GM21737 (cell line): ENCODE measurements at regions not wholly inside any gene's neighbourhood (a gene's known extent, or its start where the extent isn't known, plus 50 kb on each side); places are given as distances from the start of the nearest gene placed in this dataset.

Experiments
- ATAC-seq: cut with Tn5 transposase; IDR thresholded peaks from one replicate; pipeline ENCODE4 v1.9.1; 2021; ENCODE audit warnings: mild to moderate bottlenecking, moderate library complexity; ENCODE audit not compliant: unreplicated experiment

DNA sequence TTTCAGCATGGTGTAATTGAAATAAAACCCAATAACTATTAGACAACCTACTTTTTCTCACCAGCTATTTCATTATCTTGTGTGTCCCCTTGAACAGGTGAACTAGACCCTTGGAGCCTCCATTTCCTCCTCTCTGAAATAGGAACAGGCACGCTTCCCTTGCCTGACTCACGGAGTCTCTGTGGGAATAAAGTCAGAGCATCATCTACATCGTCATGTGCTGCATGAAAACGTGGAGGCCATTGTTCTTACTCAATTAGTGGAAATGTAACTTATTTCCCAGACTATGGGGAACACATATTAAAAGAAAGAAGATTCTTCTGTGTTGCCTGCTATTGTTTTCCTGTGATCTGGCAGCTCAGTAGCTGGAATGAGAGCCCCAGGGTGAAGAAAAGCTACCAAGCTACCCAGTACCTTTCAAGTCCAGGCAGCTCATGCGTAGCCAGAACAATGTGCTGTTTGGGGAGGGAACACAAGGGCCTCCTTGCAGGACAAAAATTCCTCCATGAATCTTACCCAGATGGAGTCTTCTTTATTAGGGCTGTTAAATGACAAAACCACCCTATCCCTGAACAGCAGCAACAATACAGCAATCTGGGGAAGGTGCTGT, 59.8 kb downstream of the SOX11 start:
- ATAC-seq = no peak

DNA sequence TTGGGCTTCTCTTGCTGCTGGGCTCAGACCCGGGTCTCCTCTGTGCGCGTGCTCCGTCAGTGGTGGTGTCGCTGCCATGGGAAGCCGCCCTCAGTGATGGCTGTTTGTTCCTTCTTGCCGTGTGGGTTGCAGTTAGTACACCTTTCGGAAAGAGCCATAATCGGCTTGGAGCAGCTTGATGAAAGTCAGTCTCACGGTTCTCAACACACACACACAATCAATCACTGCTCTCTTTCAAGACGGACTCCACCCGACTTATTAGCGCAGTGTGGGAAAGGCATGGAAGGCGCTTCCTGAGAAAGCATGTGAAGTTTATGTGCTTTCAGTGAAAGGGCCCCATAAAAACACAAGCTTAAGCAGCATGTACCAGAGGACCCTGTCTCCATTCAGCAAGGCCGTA, 64.1 kb downstream of the SOX11 start:
- ATAC-seq = no peak

DNA sequence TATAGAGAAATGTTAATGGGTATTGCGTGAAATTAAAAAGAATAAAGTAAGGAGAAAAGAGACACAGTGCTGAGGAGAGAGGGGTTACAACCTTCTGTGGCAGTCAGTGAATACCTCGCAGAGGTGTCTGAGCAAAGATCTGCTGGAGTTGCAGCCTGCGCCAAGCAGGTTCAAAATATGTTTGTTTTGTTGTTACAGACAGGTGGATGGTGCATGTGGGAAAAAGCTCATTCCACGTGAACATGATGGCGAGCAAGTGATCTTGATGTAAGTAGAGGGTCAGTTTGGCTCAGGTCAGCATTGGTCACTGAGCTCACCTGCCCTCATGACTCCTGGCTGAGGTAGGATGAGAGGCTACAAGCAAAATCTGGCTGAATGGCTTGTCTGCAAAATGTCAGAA, 66.2 kb downstream of the SOX11 start:
- ATAC-seq = no peak

DNA sequence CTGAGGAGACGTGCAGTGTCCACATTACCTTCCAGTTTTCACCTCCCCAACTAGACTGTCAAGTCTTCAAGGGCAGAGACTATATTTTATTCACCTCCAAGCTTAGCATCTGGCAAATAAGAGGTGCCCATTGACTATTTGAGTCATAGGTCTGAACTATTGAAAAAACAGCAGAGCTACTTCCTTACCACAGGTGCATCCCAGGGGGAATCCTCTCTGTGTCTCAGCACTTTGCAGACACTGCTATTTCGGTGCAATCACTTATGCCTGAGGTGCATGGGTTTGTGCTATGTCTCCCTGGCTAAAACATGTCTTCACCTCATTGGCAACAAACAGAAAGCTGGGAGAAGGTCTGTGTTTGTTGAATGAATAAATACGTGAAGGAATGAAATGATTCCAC, 67.8 kb downstream of the SOX11 start:
- no peak for ATAC-seq

DNA sequence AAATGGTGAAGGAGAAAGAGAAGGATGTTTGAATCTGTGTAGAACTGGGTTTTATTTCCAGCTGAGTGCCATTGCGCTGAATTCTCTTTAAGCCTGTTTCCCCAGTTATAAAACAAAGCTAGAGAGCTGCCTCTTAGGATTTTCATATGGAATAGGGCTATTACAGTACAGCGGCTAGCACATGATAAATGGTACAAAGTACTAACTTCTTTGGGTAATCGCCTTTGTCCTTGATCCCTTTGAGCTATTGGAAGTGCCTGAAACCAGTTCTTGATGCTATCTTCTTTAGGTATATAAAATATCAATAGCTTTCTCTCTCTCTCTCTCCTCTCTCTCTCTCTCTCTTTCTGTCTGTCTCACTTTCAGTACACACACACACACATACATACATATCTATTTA, 71.3 kb downstream of the SOX11 start:
- ATAC-seq = no peak

DNA sequence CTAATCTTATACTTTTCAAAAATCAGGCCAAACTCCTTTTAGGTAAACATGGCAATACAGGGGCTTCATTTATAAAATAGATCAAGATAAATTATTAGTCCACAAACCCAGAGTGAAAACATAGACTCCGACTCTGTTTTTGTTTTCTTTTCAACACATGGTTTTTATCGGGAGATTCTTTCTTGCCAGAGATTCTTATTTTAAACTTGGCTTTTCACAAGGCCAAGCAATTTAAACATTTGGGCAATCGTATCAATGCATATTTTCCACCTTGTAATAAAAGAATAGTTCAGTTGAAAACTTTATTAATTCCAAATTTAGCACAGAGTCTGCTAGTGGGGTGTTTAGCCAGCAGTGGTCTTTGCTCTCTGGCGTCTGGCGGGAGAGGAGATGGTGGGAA, 71.9 kb downstream of the SOX11 start:
- ATAC-seq = no peak

DNA sequence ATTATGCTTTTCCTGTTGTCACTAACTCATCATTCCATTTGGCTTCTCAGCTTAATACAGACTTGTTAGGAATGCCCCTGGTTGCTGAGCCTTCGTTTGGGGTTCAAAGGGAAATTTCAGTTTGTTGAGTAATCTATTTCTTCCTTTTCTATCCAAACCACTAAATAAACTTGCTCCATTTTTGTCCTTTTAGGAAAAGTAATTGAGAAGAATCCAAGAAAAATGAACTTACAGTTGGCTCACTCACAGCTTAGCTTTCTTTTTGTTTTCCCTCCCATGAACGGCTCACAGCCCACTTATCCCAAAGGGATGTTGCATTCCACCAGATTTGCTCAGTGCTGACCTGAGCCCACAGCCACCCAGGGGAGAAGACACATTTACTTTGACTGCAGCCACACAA, 73.9 kb downstream of the SOX11 start:
- no peak for ATAC-seq

DNA sequence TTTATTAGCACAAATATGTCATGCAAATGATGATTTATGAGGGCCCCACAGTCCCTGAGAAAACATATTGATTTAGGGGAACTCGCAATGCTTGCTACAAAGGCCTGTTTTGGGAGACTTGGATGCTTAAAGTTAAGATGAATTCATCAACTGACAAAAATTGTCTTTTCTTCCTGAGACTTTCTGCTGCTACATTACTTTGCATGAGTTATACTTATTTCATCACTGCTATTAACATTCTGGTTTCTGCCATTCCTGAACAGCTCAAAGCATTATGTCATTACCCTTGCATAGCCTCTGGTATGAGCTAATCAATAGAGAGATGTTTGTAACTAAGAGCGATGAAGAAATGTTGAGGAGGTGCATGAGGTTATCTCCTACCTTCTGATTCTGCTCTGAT, 74.4 kb downstream of the SOX11 start:
- ATAC-seq = no peak

DNA sequence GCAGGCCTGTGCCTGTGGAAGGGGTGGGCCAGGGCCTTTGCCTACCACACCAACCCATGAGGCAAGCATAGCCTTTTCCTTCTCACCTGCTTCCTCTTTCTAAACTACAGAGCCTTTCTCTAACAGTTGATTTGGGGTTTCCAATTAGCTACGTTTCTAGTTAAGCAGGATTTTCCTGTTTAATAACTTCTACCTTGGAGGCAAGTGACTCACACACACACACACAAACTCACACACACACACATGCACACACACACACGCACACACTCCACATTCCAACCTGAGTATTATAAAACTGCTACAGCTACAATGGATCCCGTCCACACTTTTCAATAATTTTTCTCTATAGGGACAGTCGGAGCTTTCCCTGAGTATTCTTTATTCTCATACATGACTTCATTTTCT, 84.9 kb downstream of the SOX11 start:
- no peak for ATAC-seq

DNA sequence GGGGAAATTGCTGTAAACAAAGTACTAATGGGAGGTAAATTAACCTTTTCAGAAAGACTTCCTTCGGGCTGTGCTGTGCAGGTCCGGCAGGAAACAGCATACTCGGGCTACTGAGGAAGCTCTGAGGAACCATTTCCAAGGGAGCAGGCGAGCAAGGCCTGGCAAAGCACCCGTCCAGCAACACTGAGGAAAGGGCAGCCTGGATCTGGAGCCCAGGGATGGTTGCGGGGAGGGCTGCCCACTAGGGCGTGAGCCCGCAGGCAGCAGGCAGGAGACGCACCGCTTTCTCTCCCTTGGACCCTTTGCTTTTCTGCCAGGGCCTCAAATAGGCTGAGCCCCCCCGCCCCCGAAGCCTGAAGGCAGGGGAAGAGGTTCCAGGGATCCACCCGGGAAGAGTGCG, 89.5 kb downstream of the SOX11 start:
- no peak for ATAC-seq

DNA sequence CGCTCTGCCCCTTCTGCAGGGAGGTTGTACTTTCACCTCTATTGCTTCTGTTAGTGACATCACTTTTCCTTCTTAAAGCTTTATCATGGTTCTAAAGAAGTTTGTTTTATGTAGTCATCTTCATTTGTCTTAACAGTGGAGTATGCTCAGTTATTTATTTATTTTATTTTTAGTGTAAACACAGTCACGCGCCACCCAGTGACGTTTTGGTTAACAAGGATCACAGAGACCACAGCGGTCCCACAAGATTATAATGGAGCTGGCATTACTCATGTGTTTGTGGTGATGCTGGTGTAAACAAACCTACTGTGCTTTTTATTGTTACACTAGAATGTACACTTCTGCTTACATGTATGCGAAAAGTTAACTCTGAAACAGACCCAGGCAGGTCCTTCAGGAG, 89.9 kb downstream of the SOX11 start:
- no peak for ATAC-seq

DNA sequence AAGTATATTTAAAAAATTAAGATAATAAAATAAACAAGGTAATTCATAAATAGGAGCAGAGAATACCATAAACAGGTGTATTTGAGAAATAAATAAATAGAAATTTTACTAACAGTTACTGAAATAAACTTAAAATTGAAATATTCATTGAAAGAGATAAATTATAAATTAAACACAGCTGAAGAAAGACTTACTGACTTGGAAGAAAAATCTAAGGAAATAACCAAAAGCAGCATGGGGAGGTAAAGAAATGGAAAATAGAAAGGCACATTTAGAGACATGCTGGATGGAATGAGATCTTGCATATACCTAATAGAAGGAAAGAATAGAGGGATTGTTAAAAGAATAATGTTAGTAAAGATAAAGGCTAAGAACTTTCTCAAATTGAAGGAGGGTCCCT, 96.3 kb downstream of the SOX11 start:
- no peak for ATAC-seq

DNA sequence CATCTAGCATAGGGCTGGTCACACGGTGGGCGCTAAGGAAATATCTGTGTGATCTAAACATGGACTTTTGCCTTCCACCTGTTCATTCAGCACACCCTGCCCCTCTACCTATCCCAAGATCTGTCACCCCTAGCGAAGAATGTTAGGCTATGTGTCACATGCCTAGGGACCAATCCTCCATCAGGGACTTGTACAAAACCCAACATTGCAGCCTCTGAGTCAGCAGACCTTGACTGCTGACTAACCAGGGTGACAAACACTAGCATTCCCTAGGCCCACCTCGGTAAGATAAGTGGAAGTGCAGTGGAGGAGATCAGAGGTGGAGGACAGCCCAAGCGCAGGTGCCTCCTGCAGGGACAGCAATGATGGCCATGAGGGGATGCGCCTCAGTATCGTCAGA, 99.2 kb downstream of the SOX11 start:
- no peak for ATAC-seq

DNA sequence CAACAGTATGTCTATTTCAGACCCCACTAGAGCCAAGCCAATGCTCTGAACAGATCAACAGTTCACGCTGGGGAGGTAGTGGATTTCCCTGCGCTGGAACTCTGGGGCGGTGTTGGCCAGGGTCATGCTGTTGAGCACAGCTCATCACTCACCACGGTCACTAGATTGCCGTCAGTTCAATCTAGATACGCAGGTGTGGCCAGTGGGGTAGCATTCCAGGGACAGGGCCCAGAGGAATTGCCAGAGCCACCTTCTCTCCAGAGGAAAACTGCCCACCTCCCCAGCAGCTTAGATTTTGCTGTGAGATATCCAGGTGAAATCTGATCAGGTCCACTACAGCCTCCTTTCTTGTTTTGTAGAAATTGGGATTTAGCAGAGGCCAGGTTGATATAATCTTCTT, 101.8 kb downstream of the SOX11 start:
- no peak for ATAC-seq

DNA sequence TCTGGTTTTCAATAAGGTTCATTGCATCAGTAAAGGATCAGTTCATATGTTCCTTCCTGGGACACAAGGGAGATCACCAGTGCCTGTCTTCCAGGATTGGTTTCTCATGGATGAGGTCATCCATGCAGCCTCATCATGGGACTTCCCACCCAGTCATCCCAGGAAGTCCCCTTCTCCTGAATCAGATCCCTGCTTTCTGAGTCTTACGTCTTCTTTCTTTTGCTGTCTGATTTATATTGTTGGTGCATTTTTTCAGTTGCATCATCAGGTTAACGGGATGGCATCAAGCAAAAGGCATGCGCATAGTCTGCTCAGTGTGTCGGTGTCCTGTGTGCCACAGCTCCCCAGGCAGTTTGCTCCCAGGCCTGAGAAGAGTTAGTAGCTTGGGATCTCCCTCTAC, 105.9 kb downstream of the SOX11 start:
- ATAC-seq = no peak

DNA sequence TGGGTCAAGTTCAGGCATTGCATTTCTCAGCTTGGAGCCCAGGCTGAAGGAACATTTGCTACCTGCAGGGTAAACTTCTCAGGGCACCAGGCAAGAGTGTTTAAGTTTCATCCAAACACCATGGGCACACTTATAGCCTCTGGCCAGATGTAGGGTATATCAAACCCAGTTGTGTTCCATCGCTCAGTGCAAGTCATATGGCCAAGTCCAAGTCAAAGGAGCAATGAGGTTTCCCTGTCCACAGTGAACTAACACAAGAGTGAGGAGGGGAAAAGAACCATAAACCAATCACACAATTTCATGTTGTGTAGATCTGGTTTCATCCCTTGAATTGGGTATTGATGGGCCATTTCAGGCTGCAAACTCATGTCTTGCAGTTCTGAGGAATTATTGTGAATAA, 107.2 kb downstream of the SOX11 start:
- no peak for ATAC-seq

DNA sequence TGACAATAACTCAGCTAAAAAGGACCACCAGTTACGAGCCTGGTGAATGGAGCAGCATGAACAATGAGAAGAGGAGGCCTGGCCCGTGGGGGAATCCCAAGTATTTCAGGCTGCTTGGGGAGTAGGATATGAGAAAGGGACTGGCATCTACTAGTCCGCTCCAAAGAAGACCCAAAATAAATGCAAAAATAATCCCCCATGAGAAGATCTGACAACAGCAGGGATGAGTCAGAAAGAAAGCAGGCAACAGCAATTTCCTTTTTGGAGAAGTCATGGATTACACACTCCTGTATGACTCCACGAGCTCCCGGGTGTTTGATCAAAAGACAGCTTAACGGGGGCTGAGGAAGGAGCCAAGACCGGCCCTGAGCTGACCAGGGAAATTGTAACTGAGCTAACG, 111.4 kb downstream of the SOX11 start:
- ATAC-seq = no peak

DNA sequence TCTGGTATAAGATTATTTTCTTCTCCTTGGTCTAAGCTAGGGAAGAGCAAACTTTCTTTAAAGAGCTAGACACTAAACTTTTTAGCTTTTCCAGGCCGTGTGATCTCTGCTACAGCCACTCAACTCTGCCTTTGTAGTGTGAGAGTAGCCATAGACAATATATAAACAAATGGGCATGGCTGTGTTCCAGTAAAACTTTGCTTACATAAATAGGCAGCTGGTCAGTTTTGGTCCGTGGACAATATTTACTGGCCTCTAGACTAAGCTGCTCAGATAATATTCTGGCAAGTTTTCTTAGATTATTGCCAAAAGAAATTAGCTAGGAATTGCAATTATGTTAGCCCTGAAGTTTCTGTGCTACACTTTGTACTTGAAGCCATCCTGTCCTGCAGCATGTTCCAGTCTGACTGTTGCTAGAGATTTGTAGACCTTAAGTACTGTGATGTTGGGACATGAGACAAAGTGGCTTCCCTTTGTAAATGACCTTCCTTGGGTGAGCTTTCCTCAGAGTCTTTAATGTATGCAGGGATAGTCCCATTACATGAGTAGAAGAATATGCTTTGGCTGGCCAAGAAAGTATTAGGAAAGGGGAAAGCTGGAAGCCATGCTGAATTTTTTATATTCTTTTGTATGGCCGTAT, 126.9 kb downstream of the SOX11 start:
- ATAC-seq = no peak

DNA sequence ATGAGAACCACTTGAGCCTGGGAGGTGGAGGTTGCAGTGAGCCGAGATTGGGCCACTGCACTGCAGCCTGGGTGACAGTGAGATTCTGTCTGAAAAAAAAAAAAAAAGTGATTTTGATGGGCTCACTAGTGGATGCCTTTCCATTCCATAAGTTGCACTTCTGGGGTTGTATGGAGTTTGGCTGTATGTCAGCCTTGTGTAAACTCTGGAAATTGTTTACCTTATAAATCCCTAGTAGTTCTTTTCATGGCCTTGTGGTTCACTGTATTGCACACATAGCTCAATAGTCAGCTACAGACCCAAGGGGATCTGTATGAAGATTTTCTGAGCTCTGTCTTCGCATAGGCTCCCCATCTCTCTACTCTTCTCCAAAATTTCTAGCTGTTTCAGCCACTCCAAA, 131.9 kb downstream of the SOX11 start:
- ATAC-seq = no peak

DNA sequence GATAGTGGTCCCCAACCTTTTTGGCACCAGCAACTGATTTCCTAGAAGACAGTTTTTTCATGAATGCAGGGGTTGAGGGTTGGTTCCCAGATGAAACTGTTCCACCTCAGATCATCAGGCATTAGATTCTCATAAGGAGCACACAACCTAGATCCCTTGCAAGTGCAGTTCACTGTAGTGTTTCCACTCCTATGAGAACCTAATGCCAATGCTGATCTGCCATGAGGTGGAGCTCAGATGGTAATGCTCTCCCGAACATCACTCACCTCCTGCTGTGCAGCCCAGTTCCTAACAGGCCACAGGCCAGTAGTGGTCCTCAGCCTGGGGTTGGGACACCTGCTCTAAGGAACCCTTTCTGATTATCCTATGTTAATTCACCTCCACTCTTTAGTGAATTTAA, 133.5 kb downstream of the SOX11 start:
- ATAC-seq = no peak

DNA sequence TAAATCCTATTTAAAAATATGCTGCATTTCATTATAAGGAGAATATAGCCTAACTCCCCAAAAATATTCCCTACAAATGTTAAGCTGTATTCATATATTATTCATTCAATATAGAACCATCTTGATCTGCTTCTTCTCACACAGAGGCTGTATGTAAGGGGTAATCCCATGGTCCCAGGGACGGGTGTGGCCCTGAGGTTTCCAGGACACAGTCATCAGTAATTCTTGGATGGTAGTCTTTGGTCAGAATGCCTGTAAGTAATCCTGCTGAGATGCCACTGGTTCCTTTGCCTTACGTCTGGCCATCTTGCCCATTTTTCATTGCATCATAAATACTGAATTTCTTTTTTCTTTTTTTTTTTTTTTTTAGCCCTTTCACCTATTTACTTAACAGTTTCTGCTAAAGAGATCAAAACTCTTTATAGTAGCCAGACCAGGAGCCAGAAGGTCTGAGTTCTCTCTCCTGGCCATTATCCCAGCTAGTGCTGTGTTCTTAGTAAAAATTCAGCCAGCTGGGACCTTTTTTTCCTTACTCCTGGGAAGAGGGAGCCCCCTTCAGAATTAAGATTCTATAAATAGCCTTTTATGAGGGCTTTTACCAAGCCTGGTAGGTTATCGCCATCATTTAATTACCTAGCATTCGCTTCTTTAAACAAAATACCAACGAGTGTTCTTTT, 134.9 kb downstream of the SOX11 start:
- no peak for ATAC-seq

DNA sequence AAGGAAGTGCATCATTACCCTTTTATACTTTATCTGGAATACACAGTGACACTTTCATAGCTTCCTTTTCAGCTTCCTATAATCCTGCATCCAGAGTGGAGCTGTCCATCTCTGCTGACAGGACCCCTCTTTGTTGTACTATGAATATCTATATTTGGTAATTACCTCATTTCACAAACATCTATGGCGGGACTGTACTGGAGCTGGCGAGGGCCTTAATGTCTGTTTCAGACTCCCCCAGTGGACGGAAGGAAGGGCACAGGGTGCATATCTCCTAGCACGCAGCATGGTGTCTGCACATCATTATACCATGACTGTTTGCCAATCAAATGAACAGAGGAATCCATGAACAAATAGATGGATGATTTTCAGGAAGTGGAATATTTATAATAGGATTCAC, 142.3 kb downstream of the SOX11 start:
- no peak for ATAC-seq

DNA sequence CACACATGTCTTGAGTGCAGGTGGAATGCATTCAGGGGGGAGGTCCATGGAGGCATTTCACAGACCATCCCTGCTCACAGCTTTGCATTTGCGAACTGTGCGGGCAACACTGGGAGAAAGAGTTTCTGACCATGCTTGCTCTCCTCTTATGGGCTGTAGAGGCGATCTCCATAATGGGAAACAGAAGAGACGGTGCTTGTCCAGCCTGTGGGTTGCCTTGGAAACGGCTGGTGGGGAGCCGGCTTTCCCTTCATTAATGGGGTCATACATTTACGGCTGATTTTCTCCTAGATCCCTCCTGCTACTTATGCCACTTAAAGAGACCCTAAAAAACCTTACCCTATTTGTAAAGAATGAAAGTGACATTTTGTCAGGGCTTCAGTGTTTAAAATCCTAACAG, 147.4 kb downstream of the SOX11 start:
- ATAC-seq = no peak
